DMS53 treated with DMSO at 0.1 percent for 48 hours (cell line): ENCODE measurements at regions not wholly inside any gene's neighbourhood (a gene's known extent, or its start where the extent isn't known, plus 50 kb on each side); places are given as distances from the start of the nearest gene placed in this dataset.

Source experiments
- DNase-seq: peaks from one replicate; lab custom pipeline; 2025; ENCODE audit not compliant: unreplicated experiment; lab: John Stamatoyannopoulos, UW

DNA sequence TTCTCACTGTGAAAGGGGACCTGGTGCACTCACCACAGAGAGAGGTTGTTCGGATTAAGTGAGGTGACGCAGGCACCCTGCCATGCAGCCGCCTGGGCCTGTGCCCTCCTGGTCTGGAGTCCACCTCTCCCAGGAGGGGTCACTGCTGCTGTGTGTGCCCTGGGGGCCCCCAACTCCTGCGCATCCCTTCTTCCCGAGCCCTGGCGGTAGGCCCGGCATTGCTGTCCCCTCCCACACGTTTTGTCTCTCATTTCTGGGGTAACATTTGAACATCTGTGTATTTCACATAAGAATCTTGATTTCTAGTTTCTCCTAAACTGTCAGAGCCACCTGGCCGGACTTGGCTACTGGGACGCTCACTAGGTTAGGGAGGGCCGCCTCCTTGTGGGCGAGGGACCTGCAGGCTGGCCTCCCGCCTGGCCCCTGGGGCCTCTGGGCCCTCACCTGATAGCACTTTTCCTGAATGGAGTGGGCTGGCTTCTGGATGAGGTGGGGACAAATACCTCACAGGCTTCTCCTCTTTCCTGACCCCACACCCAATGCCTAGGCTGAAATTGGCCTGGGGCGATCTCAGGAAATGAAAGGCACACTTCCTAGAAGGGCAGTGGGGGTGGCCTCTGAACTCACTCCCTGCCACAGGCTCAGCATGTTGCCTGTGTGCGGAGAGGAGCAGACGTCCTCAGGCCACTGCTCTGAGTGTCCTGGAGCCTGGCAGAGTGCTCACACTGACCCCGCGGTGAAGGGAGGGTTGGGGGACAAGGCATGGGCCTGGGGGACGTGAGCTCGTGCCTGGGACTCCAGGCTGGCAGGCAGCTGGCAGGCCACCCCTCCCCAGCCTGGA is 104.2 kb upstream of the PRR23E start:
- DNase-seq: no peak

DNA sequence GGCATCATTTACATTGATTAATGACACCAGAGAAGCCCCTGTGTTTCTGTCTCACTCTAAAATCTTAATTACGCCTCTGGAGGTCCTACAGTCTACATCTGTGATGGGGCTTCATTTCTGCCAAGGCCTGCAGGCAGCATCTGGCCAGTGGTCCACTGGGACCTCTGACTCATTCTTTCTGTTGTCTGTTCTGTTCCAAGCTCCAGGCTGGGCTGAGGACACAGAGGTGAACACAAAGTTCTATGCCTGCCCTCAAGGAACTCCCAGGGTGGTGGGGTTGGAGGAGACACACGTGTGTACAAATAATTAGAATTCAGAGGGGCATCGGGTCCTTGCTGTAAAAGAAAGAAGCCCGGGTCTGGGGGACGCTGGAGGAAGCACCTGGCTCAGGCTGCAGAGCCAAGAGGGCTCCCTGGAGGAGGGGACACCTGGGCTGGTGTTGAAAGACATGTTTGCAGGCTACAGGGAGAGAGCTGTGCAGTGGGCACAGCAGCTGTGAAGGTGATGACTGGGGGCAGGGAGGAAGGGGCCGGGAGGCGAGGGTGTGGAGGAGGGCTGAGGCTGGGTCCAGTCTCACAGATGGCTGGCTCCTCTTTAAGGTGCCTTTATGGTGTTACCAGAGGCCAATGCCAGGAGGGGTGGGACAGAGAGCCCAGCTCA is 103.3 kb upstream of the PRR23E start:
- no peak for DNase-seq

DNA sequence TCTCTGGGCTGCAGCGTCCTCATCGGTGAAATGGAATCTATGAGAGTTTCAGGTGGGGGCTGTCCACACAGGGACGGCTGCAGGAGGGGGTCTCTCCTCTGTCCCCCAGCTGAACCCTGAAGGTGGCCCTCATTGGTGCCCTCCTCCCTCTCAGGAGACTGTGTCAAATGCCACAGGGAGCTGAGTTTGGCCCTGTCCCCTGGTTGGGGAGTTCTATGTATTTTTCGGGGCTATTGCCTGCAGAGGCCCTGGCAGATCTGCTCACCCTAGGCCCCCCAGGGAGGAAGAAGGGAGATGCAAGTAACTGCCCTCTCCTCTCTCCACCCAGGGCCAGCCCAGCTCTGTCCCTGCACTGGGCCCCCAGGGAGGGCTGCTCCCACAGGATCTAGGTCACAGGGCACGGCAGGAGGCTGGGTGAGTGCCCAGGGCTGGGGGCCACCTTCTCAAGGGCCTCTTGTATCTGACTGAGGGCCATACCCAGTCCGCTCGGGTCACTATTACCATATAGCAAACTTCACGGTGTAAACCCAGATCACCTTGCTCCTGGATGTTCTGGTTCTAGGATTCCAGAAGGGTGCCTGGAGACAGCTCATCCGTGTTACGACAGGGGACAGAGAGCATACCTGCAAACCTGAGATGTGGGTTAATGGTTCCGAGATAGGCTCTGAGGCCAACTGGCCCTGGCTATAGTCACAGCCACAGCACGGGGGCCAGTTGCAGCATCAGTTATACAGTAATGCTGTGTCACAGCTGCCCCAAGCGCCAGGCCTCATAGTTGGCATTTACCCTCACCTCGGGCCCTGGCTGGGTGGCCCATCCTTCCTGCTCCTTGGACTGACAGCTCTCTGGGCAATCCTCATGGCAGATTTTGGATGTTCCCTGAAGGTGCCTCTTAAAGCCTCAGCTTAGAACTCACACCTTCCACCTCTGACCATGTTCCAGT is 102.4 kb upstream of the PRR23E start:
- DNase-seq: no peak

DNA sequence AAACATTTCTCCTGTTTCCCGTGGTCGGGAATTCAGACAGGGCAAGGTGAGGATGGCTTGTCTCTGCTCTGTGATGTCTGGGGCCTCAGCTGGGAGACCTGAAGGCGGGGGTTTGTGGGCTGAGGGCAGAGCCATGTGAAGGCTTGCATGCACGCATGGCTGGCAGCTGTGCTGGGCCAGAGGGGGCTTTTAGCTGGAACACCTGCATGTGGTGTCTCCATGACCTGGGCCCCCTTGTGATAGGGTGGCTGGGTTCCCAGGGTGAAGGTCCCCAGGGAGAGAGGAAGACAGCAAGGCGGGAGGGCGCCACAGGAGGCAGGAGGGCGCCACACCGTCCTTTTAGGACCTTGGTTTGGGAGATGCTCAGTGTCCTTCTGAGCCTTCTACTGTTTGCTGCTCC is 101.6 kb upstream of the PRR23E start:
- DNase-seq: no peak

DNA sequence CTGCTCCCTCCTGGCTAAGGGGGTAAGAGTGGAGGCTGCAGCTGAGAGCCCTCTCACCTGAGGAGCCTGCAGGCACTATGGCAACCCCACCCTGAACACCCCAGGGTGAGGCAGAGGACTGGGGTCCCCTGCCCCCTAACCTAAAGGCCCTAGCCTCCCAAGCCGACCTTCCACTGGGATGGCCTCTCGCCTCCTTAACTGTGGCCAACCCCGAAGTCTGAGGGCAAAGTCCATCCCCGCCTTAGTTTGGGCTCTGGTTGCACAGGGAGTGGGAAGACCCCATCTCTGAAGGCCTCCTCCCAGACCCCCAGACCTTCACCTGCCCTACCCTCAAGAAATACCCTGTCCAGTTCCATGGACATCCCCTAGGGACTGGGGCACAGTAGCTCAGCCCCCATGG is 100.6 kb upstream of the PRR23E start:
- no peak for DNase-seq

DNA sequence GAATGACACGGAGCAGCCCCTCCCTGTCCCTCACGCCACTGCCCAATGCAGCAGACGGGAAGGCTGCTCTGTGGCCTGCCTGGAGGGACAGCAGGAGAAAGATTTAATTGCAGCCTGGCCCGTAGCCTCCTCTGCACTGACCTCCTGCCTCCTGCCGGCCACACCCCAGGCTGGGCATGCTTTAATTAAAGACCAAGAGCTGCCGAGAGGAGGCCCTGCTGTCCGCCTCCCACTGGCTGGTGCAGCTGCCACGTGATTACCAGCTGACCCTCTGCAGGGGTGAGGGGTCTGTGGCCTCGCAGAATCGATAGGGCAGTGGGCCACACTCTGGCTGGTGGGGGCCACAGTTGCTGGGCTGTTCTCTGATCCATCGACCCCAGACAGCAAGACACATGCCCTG is 100.2 kb upstream of the PRR23E start:
- no peak for DNase-seq

DNA sequence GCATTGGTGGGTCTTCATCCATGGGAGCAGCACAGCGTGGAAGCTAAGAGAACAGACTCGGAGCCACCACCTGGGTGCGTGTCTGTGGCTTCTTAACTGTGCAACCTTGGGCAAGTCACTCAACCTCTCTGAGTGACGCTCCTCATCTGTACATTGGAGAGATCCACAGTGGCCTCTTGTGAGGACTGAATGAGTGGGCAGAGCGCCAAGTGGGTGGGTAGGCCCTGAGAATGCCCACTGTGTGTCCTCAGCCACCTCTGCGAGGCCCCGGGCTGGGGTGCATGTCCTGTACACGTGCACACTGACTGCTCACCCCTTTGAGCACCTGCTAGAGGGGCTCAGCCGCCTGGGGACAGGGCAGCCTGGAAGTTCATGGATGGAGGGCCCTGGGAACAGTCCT is 99.6 kb upstream of the PRR23E start:
- no peak for DNase-seq

DNA sequence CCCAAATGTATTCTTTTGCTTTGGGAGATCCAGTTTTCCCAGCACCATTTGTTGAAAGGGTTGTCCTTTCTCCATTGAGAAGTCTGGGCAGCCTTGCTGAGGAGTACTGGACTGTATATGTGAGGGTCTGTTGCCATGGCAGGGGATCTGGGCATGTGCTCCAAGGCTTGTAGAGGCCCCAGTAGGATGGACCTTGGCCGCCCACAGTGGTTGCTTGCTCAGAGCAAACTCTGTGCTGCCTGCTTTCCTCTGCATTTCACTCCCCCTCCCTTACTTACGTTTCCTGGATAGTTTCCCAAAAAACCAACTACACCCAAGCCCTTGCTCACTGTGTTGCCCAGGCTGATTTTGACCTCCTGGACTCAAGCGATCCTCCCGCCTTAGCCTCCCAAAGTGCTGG is 97.2 kb upstream of the PRR23E start:
- no peak for DNase-seq

DNA sequence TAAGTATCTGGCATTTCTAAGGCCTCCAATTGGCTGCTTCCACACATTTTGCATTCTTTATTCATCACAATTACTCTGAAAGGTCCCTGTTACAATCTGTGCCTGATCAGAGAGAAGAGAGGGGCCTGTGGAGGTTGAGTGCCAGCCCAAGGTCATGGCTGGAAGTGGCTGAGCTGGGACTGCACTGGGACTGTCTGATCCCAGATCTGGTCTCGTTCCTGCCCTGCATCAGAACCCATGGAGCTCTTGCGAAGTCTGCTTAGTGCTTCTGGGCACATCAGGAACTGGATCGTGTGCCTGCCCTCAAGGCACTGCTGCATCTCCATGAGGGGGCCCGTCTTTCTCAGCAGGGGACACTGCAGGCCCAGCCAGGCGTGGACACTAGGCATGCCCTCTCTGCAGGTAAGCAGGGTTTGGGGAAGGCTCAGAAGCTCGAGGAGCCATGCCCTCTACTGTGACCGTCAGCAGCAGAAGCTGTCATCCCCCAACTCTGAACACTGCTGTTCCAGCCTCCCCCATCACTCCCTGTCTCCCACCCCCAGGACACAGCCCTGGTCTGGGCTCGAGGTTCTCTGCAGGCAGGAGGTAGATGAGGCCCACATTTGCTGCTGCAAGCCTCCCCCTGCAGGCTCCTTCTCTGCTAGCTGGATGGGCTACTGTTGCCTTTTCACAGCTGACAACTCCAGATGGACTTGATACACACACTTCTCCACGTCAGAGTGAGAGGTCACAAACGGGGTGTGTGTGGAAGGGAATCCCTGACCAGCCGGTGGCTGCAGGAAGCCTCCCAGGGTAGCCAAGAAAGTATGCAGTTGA is 96.5 kb upstream of the PRR23E start:
- no peak for DNase-seq

DNA sequence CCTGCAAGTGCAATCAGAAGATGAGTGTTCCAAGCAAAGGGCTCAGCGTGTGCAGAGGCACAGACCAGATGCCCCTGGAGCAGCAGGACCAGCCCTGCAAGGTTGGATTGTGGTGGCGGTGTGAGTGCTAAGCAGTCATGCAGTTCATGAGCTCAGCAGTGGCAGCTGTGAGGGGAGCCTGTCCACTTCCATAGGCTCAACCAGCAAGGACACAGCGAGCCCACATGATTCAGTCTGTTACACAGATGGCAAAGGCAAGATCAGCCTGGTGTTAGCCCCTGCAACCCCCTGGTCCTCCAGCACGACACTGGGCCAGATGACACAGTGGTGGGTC is 95.9 kb upstream of the PRR23E start:
- no peak for DNase-seq

DNA sequence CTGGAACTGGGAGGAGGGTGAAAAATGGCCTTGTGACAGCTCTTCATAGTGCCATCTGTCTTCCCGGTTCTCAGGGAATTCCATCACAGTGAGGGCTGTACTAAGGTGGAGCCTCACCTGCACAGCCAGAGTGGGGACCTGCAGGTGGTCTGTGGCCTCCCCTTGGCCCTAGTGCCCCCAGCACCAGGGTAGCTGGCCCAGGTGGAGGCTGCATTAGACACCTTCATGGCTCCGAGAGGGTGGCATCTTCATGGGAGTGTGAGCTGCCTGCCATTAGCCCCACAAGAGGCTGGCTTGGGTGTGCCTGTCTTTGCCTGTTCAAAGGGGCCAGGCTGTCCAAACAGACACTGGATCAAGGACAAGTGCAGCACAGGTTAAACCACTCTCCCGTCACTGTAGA is 95.5 kb upstream of the PRR23E start:
- DNase-seq: no peak

DNA sequence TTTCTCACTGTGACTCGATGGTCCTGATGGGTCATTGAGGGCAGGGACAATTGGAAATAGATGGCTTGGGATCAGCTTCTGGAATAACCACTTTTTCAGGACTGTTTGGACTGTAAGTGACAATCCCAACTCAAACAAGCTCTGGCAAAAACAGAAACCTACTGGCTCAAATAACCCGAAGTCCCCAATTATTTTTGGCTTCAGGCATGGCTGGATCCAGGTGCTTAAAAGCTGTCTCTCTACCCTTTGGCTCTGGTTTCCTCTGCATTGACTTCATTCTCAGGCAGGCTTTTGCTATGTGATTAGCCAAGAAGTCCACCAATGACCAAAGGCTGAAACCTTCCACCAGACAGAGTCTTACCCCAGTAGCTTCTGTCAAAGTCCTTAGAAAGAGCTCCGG is 92.9 kb upstream of the PRR23E start:
- DNase-seq: no peak

DNA sequence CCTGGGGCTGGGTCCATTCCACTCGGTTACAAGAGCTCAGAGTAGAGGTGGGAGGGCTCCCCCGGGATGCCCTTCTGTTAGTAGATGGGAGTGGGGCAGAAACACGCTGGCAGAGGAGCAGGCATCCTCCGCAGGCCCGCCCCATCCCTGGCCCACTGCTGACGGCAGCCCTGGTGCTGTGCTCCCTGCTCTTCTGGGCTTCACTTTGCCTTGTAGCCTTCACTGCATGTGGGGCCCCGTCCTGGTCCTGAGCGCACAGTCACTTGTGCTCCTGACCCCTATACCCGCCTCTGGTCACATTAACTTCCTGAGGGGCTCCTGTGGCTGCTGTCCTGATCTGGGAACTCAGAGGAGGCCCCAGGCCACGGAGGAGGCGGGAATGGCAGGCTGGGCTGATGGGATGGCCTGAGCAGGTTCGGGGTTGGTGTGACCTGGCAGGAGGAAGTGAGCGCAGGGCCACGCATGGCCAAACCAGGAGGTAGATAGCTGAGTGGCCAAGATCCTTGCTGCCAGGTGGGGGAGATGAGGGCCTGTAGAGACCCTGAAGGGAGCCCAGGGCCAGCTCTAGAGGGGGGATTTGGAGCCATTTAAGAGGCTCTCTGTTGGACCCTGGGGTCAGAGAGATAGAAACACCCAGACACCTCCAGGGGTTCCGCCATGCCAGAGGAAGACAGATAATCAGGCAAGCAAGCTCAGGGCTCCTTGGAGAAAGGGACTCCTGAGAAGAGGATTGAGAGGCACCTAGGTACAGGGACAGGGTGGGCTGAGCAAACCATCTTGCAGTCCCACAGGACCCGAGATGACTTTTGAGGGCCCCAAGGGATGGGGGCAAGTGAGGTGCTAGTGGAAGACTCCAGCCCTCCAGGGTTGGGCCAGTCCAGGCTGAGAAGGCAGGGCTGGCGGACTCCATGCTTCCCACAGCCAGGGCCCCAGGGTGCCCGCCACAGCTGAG is 92.2 kb upstream of the PRR23E start:
- no peak for DNase-seq

DNA sequence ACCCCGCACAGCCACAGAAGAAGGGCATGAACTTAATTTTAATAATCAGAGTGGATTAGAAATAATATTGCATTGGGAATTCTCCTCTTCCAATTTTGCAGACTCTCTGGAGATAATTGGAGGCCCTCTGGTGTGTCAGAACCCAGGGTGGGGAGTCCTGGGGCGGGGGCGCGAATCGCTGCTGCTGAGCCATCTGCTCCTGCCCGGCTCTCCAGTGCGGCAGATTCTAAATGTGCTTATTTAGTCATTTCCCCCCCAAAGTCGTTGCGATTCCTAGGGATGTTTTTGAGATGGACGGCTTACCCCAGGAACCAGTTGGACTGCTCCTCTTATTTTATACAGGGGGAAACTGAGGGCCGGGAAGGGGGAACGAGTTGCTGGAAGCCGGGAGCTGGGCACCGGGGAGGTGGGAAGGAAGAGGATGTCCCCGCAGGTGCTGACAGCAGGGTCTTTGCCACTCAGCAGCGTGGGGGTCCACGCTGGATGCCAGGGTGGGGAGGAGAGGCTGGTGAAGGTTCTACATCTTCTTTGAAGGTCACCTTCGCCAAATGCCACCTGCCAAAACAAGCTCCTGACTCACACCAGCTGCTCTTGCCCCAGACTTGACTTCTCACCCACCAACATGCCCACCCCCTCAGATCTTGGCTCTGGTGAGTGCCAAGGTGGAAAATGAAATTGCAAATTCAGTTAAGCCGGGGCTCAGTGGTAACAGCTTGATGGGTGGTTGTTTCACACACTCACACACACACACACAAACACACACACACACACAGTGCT is 91.3 kb upstream of the PRR23E start:
- DNase-seq: no peak

DNA sequence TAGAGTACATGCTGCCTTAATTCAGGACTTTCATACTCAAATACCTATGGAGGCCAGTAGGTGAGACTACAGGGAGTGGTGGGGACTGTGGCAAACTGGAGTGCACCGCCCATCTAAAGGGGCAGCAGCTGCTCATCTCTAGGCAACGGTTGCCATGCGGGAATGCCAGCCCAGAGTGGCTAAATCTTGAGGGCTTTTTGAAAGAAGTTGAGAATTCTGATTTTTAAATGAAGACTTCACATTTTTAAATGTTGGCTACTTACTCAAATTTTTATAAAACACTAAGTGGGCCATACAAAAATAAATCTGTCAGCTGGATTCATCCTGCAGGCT is 90.8 kb upstream of the PRR23E start:
- no peak for DNase-seq

DNA sequence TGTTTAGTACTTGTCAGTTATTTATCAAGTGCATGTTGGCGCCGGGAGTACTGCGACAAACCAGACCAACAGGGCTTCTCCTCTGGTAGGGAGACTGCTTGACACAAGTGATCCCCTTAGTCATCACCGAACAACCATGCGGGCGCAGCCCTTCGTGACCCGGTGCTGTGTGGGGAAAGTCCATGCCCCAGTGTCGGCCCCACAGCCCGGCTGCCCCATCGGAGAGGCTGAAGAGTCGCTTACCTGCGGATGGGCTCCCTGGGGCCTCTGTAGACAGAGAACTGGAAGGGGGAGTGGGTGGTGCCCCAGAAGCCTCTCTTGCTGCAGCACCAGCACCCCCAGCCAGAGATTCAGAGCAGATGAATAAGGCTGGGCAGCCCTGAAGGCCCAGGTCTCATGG is 90.3 kb upstream of the PRR23E start:
- DNase-seq: no peak

DNA sequence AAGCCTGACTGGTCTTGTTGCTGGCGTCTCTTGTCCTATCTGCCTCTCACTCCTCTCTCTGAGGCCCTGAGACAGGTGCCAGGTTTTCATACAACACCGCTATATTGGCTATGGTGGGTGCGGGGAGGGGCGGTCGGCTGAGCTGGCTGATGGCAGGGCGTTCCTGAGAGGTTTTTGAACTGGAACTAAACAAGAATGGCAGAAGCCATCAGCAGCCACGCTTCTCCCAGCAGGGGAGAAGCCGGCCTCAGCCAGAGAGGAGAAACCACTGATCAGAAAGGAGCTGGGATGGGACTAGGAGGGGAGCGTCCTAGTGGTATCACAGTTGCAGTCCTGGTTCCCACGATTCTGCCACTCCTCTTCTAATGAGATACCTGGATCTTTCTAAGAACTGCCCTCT is 89.9 kb upstream of the PRR23E start:
- DNase-seq: no peak

DNA sequence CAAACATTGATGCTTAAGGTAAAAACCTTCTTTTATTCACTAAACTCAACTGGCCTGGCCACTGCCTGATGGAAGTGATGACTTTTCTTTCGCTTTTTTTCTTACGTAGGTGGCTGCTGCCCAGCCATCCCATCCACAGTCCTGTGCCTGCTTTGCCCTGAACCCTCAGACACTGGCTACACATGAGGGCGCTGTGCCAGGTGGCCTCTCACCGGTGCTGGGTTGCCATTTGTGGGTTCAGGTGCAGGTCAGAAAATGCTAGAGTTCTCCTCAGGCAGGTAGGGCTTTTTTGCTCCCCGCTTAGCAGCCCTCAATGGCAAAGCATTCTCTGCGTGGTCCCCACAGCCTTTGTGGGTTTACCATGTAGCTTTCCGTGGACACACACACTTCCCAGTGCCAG is 88.3 kb upstream of the PRR23E start:
- DNase-seq: no peak

DNA sequence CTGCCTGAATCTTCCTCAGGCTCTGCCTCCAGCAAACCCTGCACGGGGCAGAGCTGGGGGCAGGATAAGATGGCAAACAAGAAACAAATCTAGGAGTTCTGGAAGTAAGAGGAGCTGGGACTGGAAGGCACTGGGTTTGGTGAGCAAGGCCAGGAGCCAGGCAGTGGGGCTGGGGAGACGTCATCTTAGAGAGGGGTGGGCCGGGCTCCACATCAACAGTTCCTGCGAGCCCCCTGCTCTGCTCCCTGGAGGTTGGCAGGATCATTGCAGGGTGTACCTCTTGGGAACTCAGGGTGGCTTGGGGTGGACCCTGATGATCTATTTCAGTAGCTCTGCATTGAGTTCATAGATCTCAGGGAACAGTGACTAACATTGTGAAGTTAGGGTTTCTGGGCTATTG is 87.3 kb upstream of the PRR23E start:
- no peak for DNase-seq
